Keratinocyte (primary cell): ENCODE measurements at regions not wholly inside any gene's neighbourhood (a gene's known extent, or its start where the extent isn't known, plus 50 kb on each side); places are given as distances from the start of the nearest gene placed in this dataset.

ENCODE experiments used
- EZH2 ChIP-seq: IDR thresholded peaks from one replicate; pipeline ENCODE4 v1.6.1; 2012; ENCODE audit warnings: inconsistent platforms, mild to moderate bottlenecking, low read length, moderate library complexity
- TF ChIP-seq, protein P1 (sequence below), 3 experiments: IDR thresholded peaks in 1 of 3; conservative IDR thresholded peaks in 1 of 3; optimal IDR thresholded peaks in 1 of 3; 2 replicates in 2 of 3; 3 replicates in 1 of 3; pipeline versions ENCODE3 to v1.5.1; 2011; ENCODE audit warnings: low read length in 3 of 3, mild to moderate bottlenecking in 3 of 3, moderate library complexity in 2 of 3, control low read depth in 1 of 3, inconsistent platforms in 1 of 3; ENCODE audit not compliant: insufficient read depth in 2 of 3; ENCODE audit errors: extremely low read depth in 1 of 3

GRCh38 chr2:118718921-118719320 lies 128.5 kb downstream of the EN1 start:
- TF ChIP-seq, protein P1, sequence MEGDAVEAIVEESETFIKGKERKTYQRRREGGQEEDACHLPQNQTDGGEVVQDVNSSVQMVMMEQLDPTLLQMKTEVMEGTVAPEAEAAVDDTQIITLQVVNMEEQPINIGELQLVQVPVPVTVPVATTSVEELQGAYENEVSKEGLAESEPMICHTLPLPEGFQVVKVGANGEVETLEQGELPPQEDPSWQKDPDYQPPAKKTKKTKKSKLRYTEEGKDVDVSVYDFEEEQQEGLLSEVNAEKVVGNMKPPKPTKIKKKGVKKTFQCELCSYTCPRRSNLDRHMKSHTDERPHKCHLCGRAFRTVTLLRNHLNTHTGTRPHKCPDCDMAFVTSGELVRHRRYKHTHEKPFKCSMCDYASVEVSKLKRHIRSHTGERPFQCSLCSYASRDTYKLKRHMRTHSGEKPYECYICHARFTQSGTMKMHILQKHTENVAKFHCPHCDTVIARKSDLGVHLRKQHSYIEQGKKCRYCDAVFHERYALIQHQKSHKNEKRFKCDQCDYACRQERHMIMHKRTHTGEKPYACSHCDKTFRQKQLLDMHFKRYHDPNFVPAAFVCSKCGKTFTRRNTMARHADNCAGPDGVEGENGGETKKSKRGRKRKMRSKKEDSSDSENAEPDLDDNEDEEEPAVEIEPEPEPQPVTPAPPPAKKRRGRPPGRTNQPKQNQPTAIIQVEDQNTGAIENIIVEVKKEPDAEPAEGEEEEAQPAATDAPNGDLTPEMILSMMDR (optimal IDR thresholded peaks at IDR 0.05 in 1 of 3, IDR thresholded peaks at IDR 0.05 in 1 of 3, conservative IDR thresholded peaks at IDR 0.05 in 1 of 3; ENCODE audit: extremely low read depth in 1 of 3, insufficient read depth in 2 of 3, low read length in 3 of 3) = no peak
- no peak for TF ChIP-seq EZH2
